ENCODE measurements at regions not wholly inside any gene's neighbourhood (a gene's known extent, or its start where the extent isn't known, plus 50 kb on each side); places are given as distances from the start of the nearest gene placed in this dataset.

- DNase-seq (ENCODE audit: low spot score): peak; percentile 35
Observed at GRCh38 chr6:45830441-45831139, 185.1 kb downstream of the CLIC5 start.

DNA sequence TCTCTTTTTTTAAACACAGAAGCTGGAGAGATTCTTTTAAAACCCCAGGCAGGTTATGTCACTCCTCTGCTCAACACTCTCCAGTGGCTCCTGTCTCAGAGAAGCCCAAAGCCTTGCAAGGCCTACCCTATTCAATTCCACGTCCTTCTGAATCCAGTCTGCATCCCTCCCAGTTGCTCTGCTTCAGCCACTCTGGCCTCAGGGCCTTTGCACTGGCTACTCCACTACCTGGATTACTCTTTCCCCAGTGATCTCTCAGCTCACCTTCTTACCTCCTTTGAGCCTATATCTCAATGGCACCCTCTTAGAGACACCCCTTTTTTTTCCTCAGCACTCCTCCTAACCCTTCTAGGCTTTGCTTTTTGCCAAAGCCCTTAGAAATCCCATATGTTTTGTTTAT lies 185.8 kb downstream of the CLIC5 start:
- DNase-seq (ENCODE audit: low spot score): no peak

GRCh38 chr6:45827952-45828530 lies 187.6 kb downstream of the CLIC5 start:
- DNase-seq (ENCODE audit: low spot score): no peak

- DNase-seq (ENCODE audit: low spot score): no peak
Observed at GRCh38 chr6:45822873-45823272, 192.8 kb downstream of the CLIC5 start.

DNA sequence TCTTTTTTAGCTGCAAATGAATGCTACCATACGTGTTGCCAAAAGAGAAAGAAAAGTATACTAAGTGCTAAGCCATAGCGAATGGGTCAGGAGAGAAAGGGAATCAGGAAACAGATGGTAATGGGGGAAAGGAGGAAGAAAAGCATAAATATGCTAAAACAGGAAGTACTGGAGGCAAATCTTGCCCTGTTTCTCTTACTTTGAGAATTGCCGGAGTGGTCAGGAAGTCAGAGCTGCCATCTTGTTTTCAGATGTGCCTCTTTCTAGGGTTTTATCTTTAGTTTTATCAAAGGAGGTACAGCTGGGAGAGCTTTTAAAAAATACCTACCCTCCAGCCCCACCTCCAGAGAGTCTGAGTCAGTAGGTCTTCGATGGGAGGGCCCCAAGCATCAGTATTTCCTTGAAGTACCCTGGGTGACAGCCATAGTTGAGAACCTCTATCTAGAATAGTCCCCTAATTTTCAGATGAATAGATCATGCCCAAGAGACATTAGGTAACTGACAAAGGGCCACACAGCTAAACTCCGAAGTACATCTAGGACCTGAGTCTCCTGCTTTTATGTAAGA lies 193.3 kb downstream of the CLIC5 start:
- DNase-seq (ENCODE audit: low spot score): no peak

DNA sequence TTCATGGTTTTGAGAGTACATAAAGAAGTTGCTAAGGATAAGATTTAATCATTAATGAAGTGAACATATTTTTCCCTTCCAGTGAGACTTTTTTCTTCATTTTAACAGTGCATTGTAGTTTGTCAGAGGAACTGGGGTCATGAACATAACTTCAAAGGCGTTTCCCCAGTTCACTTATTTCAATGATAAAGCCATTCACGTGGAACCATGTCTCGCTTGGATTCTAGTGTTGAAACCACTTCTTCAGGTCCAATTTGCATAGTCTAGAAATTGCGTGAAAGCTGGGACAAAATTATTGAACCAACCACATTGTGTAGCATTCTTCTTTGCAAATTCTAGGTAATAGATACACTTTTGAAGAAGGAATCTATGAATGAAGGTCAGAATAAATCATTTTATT lies 197.0 kb downstream of the CLIC5 start:
- no peak for DNase-seq (ENCODE audit: low spot score)

DNA sequence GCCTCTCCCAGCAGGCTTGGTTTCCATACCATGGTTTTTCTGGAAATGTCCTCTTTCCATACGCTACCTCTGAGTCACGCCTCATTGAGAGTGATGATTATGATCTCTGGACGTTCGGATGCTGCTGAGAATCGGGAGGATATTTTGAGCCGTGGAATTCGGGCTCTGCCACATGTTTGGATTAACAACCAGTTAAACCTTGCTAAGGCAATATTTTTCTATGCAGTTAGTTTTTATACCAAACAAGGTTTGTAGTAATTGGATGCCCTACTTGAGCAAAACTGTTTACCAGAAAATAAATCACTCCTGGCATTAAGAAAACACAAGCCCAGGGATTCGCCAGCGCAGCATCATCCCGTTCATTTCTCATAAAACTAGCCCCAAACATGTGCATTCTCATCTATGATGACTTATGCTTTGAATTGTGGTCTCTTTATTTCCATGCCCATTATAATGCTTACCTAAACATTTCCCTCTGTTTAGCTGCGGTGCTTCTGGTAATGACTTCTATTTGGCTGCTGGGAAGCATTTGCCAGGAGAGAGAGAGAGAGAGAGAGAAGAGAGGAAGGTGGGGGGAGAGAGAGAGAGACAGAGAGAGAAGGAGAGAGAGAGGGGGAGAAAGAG lies 198.9 kb downstream of the CLIC5 start:
- no peak for DNase-seq (ENCODE audit: low spot score)

DNA sequence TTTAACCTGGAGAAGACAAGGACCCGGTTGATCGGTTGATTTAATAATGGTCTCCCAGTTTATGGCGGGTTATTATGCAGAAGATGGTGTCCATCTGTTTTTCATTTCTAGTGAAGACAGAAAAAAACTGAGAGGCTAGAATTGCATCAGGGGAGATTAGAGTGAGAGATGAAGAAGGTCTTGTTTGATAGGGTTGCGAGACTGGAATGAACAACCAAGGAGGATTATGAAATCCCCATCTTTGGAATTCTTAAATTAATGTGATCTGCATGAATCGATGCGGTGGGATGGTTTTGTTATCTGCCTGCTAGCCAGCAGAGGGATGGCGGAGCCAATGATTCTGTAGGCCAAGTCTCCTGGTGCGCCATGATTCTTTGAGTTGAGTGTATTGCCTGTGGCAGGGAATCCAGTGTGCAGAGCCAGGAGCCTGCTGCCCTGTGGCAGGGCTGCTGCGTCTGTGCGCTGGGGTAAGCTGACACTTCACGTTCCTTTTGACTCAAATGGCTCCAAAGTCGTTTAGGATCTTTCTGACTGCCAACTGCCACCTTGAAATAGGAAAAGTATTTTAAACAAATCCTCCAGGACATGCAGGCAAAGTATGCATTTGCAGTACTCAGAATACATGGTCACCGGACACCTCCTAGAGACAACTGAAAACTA lies 200.1 kb downstream of the CLIC5 start:
- DNase-seq (ENCODE audit: low spot score): no peak

DNA sequence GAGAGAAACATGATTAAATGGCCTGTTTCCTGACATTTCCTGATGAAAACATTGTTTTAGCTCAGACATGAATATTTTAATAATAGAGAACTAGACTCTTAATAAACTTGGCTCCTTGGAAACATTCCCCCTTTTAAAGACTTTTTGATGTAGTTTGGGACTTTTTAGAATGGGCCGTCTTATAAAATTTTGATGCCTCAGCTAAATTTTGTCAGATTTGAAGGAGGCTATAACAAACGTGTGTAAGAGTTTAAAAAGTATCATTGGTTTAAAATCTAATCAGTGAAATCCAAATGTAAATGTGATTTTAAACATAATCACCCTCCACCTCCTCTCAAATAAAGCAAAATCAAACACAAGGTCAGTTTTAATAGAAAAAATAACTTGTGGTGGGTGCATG lies 200.9 kb downstream of the CLIC5 start:
- no peak for DNase-seq (ENCODE audit: low spot score)

DNA sequence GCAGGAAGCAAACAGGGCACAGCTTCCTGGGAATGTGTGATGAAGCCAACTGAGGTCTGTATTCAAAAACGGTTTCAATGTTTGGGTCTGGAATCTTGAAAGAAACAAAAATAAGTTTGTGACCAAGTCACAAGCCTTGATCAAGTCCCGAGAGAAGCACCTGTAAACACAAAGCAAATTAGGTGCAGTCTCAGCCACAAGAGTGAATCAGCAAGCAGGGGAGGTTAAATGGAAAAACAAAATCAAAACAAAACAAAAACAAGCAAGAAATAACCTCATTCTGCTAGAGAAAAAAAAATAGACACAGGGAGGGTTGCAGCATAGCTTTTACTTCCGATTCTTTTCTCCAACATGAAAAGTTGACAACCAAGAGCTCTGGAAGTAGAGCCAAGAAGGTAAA lies 201.7 kb downstream of the CLIC5 start:
- no peak for DNase-seq (ENCODE audit: low spot score)

GRCh38 chr6:45812922-45813321 lies 202.7 kb downstream of the CLIC5 start:
- DNase-seq (ENCODE audit: low spot score): no peak

- DNase-seq (ENCODE audit: low spot score): peak; percentile 29
Observed at GRCh38 chr6:45808917-45809316, 206.7 kb downstream of the CLIC5 start.

DNA sequence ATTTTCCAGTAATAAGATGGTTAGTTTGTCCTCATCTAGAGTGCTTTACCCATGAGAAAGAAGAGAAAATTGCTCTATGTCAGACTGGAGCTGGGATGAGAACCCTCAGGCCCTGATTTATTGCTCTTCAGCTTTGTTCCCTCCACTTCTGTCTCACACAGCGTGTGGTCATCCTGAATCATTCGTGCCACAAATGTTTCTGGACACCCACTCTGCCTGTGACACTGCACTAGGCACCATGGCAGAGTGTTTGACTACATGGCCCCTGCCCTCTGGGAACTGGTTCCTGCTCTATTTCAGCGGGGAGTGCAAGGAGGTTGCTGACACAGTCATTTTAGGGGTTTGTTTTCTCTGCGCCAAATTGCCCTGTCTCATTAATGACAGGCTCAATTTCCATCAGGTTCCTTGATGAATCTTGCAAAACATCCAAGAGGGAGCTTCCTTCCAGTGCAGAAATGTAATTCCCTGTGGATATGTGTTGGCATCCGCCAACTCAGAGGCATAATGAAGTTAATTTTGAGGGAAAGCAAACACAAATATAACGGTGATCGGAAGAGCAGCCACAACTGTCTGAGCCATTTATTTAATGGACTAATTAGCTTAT lies 207.5 kb downstream of the CLIC5 start:
- no peak for DNase-seq (ENCODE audit: low spot score)

- no peak for DNase-seq (ENCODE audit: low spot score)
Observed at GRCh38 chr6:45807311-45808041, 208.2 kb downstream of the CLIC5 start.

GRCh38 chr6:45806172-45806571 lies 209.5 kb downstream of the CLIC5 start:
- DNase-seq (ENCODE audit: low spot score): no peak

- no peak for DNase-seq (ENCODE audit: low spot score)
Observed at GRCh38 chr6:45803071-45803470, 212.6 kb downstream of the CLIC5 start.

- no peak for DNase-seq (ENCODE audit: low spot score)
Observed at GRCh38 chr6:45801471-45802289, 214.0 kb downstream of the CLIC5 start.

GRCh38 chr6:45800911-45801310 lies 214.7 kb downstream of the CLIC5 start:
- no peak for DNase-seq (ENCODE audit: low spot score)

GRCh38 chr6:45795678-45796077 lies 220.0 kb downstream of the CLIC5 start:
- no peak for DNase-seq (ENCODE audit: low spot score)

- DNase-seq (ENCODE audit: low spot score): no peak
Observed at GRCh38 chr6:45794465-45794864, 221.2 kb downstream of the CLIC5 start.

Data from NAMALWA (cell line).